GM23248 (cell line): ENCODE measurements at regions not wholly inside any gene's neighbourhood (a gene's known extent, or its start where the extent isn't known, plus 50 kb on each side); places are given as distances from the start of the nearest gene placed in this dataset.
"Not testable (repeated sequence)": the region's sequence is repeated elsewhere in the genome, so short reads cannot be mapped to it uniquely, and the experiment has no call there.

Experiments used
- DNase-seq: peaks from one replicate; pipeline ENCODE4 v3.0.0-alpha.2; 2015
- H2AFZ ChIP-seq: fragments of 200-600 bp; sonication (generic); 2 replicates; pipeline ENCODE4 v1.6.1; 2016; ENCODE audit warnings: antibody characterized with exemption
- H3F3A ChIP-seq: fragments of 200-600 bp; sonication (generic); 2 replicates; pipeline ENCODE4 v1.6.1; 2016; ENCODE audit warnings: mild to moderate bottlenecking, antibody characterized with exemption, mixed run types; ENCODE audit not compliant: insufficient read depth
- H3K27ac ChIP-seq: fragments of 200-600 bp; sonication (generic); 2 replicates; pipeline ENCODE4 v1.5.1; 2016; ENCODE audit warnings: mild to moderate bottlenecking
- H3K27me3 ChIP-seq: fragments of 200-600 bp; sonication (generic); replicated peaks from 2 replicates; pipeline ENCODE4 v1.6.1; 2016; ENCODE audit warnings: mild to moderate bottlenecking; ENCODE audit not compliant: insufficient read depth
- H3K36me3 ChIP-seq: fragments of 200-600 bp; sonication (generic); 2 replicates; pipeline ENCODE4 v1.6.1; 2016; ENCODE audit warnings: low read depth, mild to moderate bottlenecking
- H3K4me1 ChIP-seq: fragments of 200-600 bp; sonication (generic); 2 replicates; pipeline ENCODE4 v1.6.1; 2016; ENCODE audit warnings: mild to moderate bottlenecking; ENCODE audit not compliant: insufficient read depth
- H3K4me2 ChIP-seq: fragments of 200-600 bp; sonication (generic); one replicate; pipeline ENCODE4 v1.6.1; 2016; ENCODE audit warnings: mild to moderate bottlenecking; ENCODE audit not compliant: unreplicated experiment
- H3K4me3 ChIP-seq: fragments of 200-600 bp; sonication (generic); 2 replicates; pipeline ENCODE4 v1.5.1; 2016; ENCODE audit warnings: mild to moderate bottlenecking
- H3K79me2 ChIP-seq: fragments of 200-600 bp; sonication (generic); 2 replicates; pipeline ENCODE4 v1.6.1; 2016; ENCODE audit warnings: mild to moderate bottlenecking; ENCODE audit not compliant: insufficient read depth
- H3K9ac ChIP-seq: fragments of 200-600 bp; sonication (generic); 2 replicates; pipeline ENCODE4 v1.6.1; 2016; ENCODE audit warnings: mild to moderate bottlenecking
- H3K9me2 ChIP-seq: fragments of 200-600 bp; sonication (generic); 2 replicates; pipeline ENCODE4 v1.6.1; 2016; ENCODE audit warnings: mixed run types, mild to moderate bottlenecking, moderate library complexity; ENCODE audit not compliant: insufficient read depth
- H3K9me3 ChIP-seq: fragments of 200-600 bp; sonication (generic); one replicate; pipeline ENCODE4 v1.6.1; 2017; ENCODE audit warnings: low read depth
- H4K20me1 ChIP-seq: fragments of 200-600 bp; sonication (generic); 2 replicates; pipeline ENCODE4 v1.6.0; 2016; ENCODE audit not compliant: insufficient read depth
- WGBS, 2 experiments: methylation state at CpG; one replicate each; pipeline ENCODE4 v1.1.6; 2015 to 2017; ENCODE audit warnings: low lambda C conversion rate in 2 of 2, low coverage in 1 of 2; ENCODE audit errors: missing lambda C conversion rate in 2 of 2; 5-methylcytosine and 5-hydroxymethylcytosine counted together
- in situ Hi-C: fragments of 300-500 bp; cut with MboI; formaldehyde crosslinking; loops from 2 replicates; pipeline ENCODE4 v1.15.0; 2020

DNA sequence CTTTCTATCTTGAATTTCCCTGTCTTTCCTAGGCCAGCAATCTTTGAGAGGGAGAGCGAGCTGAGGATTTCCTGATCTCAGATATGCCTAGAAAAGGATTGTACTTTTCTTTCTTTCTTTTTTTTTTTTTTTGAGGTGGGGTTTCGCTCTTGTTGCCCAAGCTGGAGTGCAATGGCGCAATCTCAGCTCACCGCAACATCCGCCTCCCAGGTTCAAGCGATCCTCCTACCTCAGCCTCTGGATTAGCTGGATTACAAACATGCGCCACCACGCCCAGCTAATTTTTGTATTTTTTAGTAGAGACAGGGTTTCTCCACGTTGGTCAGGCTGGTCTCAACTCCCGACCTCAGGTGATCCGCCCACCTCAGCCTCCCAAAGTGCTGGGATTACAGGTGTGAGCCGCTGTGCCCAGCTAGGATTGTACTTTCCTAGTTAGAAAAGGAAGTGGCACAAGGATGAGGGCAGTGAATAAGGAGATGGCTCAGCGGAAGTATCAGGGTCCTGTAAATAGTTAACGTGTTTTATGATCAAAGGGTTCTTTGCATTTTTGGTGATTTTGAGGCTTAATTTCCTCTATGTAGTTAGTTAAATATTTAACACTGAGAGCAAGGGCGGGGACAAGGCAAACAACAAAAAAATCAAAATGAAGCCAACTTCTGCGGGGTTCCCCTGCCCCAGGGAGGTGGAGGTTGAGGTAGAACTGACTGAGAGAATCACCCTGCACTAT lies 124.6 kb downstream of the LRRC37A3 start:
- H3K9me3 ChIP-seq, H3K9me2 ChIP-seq, H3K36me3 ChIP-seq, H2AFZ ChIP-seq, H3K4me3 ChIP-seq, in situ Hi-C loops, H3K79me2 ChIP-seq, H4K20me1 ChIP-seq, H3K27me3 ChIP-seq, DNase-seq, H3F3A ChIP-seq, H3K4me2 ChIP-seq: not testable (repeated sequence)
- WGBS, 2 experiments, result 92 to 95% methylated on average over 14 to 16 of the region's 16 CpGs
- peak overlapping the region; percentile 51 for H3K27ac ChIP-seq
- peaks cover 18% of the 10 kb centered on the region for H3K4me1 ChIP-seq
- peak overlapping the region; percentile 46; the same call in 1 of the 2 replicates for H3K9ac ChIP-seq

DNA sequence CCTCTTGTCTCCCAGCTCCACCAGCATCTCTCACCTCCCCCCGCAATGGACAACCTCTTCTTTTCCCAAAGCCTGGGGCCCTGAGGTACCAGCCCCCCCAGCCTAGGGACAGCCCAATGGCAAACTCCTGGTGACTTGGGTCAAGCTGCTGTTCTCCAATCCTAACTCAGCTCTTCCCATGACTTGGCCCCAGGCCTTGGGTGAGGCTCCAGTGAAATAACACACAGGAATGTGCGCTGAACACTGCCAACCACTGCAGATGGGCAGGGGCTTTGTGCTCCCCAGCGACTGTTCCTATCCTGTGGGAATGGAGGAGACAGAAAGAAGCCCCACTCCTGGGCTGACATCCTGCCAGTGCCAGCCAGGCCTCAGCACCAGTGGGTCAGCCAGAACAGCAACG lies 125.2 kb downstream of the LRRC37A3 start:
- H3K79me2 ChIP-seq, H3K36me3 ChIP-seq, H3K9me2 ChIP-seq, H3K9me3 ChIP-seq, in situ Hi-C loops, H2AFZ ChIP-seq, H3K27me3 ChIP-seq, H3K4me3 ChIP-seq, H3F3A ChIP-seq, H4K20me1 ChIP-seq: not testable (repeated sequence)
- WGBS, 2 experiments, result 30 to 37% methylated on average over 4 of the region's 4 CpGs
- Histone ChIP-seq H3K9ac (peak overlapping the region; percentile 46), H3K4me1 (peaks cover 18% of the 10 kb centered on the region), H3K27ac (peak overlapping the region; percentile 51), H3K4me2 (peak overlapping the region; percentile 53)
- DNase-seq, result peak; percentile 45

DNA sequence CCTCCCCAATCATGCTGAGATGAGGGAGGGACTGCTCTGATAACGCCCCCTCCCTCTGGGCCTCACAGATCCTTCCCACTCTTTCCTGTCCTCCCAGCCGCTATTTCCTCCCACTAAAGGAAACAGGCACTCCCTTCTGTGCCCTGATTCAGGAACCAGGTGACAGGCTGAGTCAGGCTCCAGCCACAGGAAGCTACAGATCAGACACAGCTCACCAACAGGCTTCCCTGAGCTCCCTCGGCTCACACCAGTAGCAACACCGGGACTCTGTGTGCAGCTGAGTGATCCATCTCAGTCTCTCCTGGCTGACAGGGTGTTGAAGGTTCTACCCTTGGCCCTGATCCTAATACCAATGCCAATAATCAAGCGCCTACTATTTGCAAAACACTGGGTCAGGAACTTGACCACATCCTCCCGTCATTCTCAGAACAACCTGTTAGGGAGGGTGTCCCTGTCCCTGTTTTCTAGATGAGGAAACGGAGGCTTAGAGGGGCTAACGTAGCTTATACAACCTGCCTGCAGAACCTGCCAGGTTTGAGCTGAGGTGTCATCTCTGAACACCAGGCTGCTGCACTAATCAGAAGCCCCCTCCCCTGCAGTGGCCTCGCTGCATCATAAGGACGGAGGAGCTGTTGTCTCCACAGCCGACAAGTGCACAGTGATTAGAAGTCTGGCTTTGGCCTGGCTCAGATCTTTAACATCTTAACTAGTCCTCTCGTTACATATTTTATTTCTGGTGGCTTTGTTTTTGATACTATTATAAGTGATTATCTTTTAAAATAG lies 126.3 kb downstream of the LRRC37A3 start:
- peak overlapping the region; percentile 11; the same call in 1 of the 2 replicates for H3K9ac ChIP-seq
- H3K27me3 ChIP-seq, H3K9me2 ChIP-seq, H2AFZ ChIP-seq, H3K4me3 ChIP-seq, H4K20me1 ChIP-seq, H3K36me3 ChIP-seq, H3F3A ChIP-seq, H3K9me3 ChIP-seq, H3K79me2 ChIP-seq, H3K4me2 ChIP-seq, in situ Hi-C loops: not testable (repeated sequence)
- H3K27ac ChIP-seq, result peak overlapping the region; percentile 45; the same call in 1 of the 2 replicates
- WGBS, 2 experiments, result 65 to 67% methylated on average over 11 to 12 of the region's 12 CpGs
- peak; percentile 81 for DNase-seq
- H3K4me1 ChIP-seq, result peaks cover 18% of the 10 kb centered on the region

DNA sequence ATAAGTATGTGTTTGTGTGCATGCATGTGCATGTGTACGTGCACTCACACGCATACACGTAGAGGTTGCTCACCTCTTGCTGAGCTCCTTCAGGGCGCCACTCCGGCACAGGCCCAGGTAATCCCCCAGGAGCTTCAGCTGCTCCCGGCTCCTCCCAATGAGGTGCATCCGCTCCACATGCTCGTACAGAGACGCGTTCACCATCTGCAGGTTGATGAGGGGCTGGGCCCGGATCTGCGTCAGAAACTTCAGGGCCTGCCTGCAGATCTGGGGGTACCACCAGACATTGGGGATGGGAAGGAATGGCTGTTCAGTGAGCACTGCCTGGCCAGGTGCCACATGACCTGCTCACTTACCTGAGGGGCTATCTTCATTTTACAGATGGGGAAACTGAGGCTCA lies 127.0 kb downstream of the LRRC37A3 start:
- H3K27me3 ChIP-seq, DNase-seq, H3K4me2 ChIP-seq, H3K36me3 ChIP-seq, H3K4me3 ChIP-seq, in situ Hi-C loops, H3K9me3 ChIP-seq, H3K79me2 ChIP-seq, H2AFZ ChIP-seq, H3F3A ChIP-seq, H4K20me1 ChIP-seq, H3K9me2 ChIP-seq, H3K9ac ChIP-seq: not testable (repeated sequence)
- 0 out of 2 replicates have a peak overlapping the region, but pooled peaks have one; percentile 45 for H3K27ac ChIP-seq
- H3K4me1 ChIP-seq, result peaks cover 18% of the 10 kb centered on the region
- WGBS, 2 experiments, result 93 to 97% methylated on average over 12 of the region's 12 CpGs

DNA sequence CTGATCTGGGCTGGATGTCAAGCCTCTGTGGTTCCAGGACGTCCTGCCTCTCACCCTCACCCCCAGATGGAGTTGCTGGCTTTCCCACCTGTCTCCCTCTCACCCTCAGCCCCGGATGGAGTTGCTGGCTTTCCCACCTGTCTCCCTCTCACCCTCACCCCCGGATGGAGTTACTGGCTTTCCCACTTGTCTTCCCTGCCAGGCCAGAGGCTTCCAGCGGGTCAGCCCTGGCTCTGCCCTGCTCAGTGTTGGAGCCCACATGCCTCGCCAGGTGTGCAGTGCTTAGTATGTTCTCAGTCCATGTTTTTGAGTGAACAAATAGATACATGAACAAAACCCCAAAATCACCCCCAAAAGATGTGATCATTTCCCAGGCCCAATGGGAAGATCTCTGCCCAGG lies 127.6 kb downstream of the LRRC37A3 start:
- WGBS, 2 experiments, result 58 to 60% methylated on average over 4 to 5 of the region's 5 CpGs
- H3K9me3 ChIP-seq, H4K20me1 ChIP-seq, H3K4me2 ChIP-seq, H3K27me3 ChIP-seq, H3K9ac ChIP-seq, H3K79me2 ChIP-seq, H3K36me3 ChIP-seq, H3K9me2 ChIP-seq, DNase-seq, H2AFZ ChIP-seq, H3K4me3 ChIP-seq, H3K27ac ChIP-seq, in situ Hi-C loops, H3F3A ChIP-seq: not testable (repeated sequence)
- H3K4me1 ChIP-seq, result peaks cover 18% of the 10 kb centered on the region

DNA sequence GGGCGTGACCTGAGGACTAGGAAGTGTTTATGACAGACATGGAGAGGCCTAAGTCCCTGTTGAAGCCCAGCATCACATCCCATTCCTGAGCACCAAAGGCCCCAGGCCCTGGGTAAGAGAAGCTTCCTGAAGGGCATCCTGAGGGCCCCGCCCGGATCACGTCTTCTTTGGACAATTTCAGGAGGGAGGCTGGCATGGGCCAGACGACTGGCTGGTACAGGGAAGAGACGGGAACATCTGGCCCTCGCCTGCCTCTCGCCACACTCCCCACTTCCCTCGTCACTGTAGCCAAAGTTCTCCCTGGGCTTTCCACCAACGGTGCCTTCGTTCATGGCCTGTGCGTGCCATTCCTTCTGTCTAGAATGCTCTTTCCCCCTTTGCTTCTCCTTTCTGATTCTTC lies 128.1 kb downstream of the LRRC37A3 start:
- H3K9ac ChIP-seq, H3K4me3 ChIP-seq, H3K36me3 ChIP-seq, in situ Hi-C loops, DNase-seq, H2AFZ ChIP-seq, H4K20me1 ChIP-seq, H3K27ac ChIP-seq, H3K79me2 ChIP-seq, H3K9me3 ChIP-seq, H3F3A ChIP-seq, H3K9me2 ChIP-seq, H3K4me2 ChIP-seq, H3K27me3 ChIP-seq: not testable (repeated sequence)
- WGBS, 2 experiments, result 98 to 99% methylated on average over 11 to 12 of the region's 12 CpGs
- H3K4me1 ChIP-seq, result peaks cover 18% of the 10 kb centered on the region

DNA sequence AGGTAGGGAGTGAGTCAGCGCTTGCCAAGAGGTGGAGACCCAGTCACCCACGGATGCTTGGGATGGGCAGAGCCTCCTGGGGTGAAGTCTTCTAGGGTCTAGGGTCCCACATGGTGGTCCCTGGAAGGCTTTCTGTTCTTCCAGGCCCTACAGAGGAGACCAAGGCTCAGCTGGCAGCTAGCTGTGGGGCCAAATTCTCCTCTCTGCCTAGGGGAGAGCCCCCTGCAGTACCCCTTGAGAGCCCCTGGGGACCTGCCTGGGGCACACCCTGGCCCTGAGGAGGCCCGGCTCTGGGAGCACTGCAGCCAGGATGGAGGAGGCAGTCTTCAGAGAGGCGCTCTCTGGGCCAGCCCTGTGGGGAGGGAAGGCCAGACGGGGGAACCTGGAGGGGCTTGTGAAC lies 128.6 kb upstream of the SMURF2 start:
- H3K9me3 ChIP-seq, DNase-seq, H3K36me3 ChIP-seq, H3K4me2 ChIP-seq, H3K4me3 ChIP-seq, H3K27ac ChIP-seq, H4K20me1 ChIP-seq, H3K9ac ChIP-seq, H3K27me3 ChIP-seq, H3F3A ChIP-seq, H3K9me2 ChIP-seq, in situ Hi-C loops, H3K79me2 ChIP-seq, H2AFZ ChIP-seq: not testable (repeated sequence)
- peaks cover 18% of the 10 kb centered on the region for H3K4me1 ChIP-seq
- WGBS, 2 experiments, result 81% methylated on average over 4 of the region's 5 CpGs
